H1 (cell line): ENCODE measurements at regions not wholly inside any gene's neighbourhood (a gene's known extent, or its start where the extent isn't known, plus 50 kb on each side); places are given as distances from the start of the nearest gene placed in this dataset.

ENCODE experiments used
- ASH2L ChIP-seq: fragments of 200-600, 300-600 bp; sonication (generic); IDR thresholded peaks from one replicate; pipeline ENCODE4 v1.7.1; 2017; ENCODE audit warnings: low read length
- CTCF ChIP-seq, 3 experiments: IDR thresholded peaks; 1 replicate in 2 of 3; 2 replicates in 1 of 3; pipeline versions ENCODE4 v1.5.1 to v1.6.1; 2011; ENCODE audit warnings: low read length in 3 of 3, mild to moderate bottlenecking in 3 of 3, inconsistent platforms in 2 of 3, low read depth in 1 of 3, moderate library complexity in 1 of 3; ENCODE audit not compliant: insufficient read depth in 1 of 3; ENCODE audit errors: control extremely low read depth in 1 of 3
- EGR1 ChIP-seq: IDR thresholded peaks from 2 replicates; pipeline ENCODE4 v1.6.1; 2011; ENCODE audit warnings: low read depth, low read length, borderline replicate concordance
- EP300 ChIP-seq, 2 experiments: IDR thresholded peaks; 1 replicate in 1 of 2; 2 replicates in 1 of 2; pipeline ENCODE4 v1.6.1; 2011 to 2012; ENCODE audit warnings: low read depth in 2 of 2, low read length in 2 of 2, mild to moderate bottlenecking in 2 of 2, borderline replicate concordance in 1 of 2, inconsistent platforms in 1 of 2, moderate library complexity in 1 of 2
- POLR2AphosphoS5 ChIP-seq: IDR thresholded peaks from 2 replicates; pipeline ENCODE4 v1.6.1; 2011; ENCODE audit warnings: low read depth, low read length
- RBBP5 ChIP-seq: IDR thresholded peaks from 2 replicates; pipeline ENCODE4 v1.7.1; 2012; ENCODE audit warnings: low read depth, mild to moderate bottlenecking, inconsistent platforms, low read length, moderate library complexity, borderline replicate concordance
- RFX5 ChIP-seq: IDR thresholded peaks from 2 replicates; pipeline ENCODE4 v1.6.1; 2011; ENCODE audit warnings: low read depth, low read length, improper control_type of control experiment, borderline replicate concordance
- SAP30 ChIP-seq: fragments of 300-600 bp; sonication (generic); IDR thresholded peaks from 2 replicates; pipeline ENCODE4 v1.7.1; 2012; ENCODE audit warnings: low read length, moderate library complexity, mild to moderate bottlenecking, inconsistent platforms; ENCODE audit not compliant: insufficient read depth, insufficient replicate concordance
- ZNF274 ChIP-seq: IDR thresholded peaks from 2 replicates; pipeline ENCODE4 v1.7.0; 2012; ENCODE audit warnings: low read length, borderline replicate concordance; ENCODE audit errors: extremely low read depth

- no peak for TF ChIP-seq RFX5
- no peak for TF ChIP-seq RBBP5
- TF ChIP-seq ASH2L: no peak
- TF ChIP-seq CTCF (IDR thresholded peaks at IDR 0.05; ENCODE audit: control extremely low read depth in 1 of 3, insufficient read depth in 1 of 3, low read depth in 1 of 3, low read length in 3 of 3): no peak
- no peak for TF ChIP-seq SAP30
- TF ChIP-seq EGR1: no peak
- TF ChIP-seq ZNF274: no peak
- no peak for TF ChIP-seq EP300 (IDR thresholded peaks at IDR 0.05; ENCODE audit: borderline replicate concordance in 1 of 2, low read depth in 2 of 2, low read length in 2 of 2)
- TF ChIP-seq POLR2AphosphoS5: no peak
These were observed 57.2 kb upstream of the RUNX1 start for GRCh38 chr21:35106246-35106835.
